Testis (tissue), 2 donors: ENCODE measurements at regions not wholly inside any gene's neighbourhood (a gene's known extent, or its start where the extent isn't known, plus 50 kb on each side); places are given as distances from the start of the nearest gene placed in this dataset.

Source experiments
- CTCF ChIP-seq, 3 experiments: fragments of 450-650 bp in 2 of 3; fragments of 200-600 bp in 1 of 3; sonication (generic) in 1 of 3; IDR thresholded peaks; one replicate each; pipeline ENCODE4 v1.5.1; 2016 to 2019; ENCODE audit warnings: antibody characterized with exemption in 3 of 3, mild to moderate bottlenecking in 2 of 3, moderate library complexity in 1 of 3
- POLR2A ChIP-seq: fragments of 450-650 bp; IDR thresholded peaks from one replicate; pipeline ENCODE4 v1.6.1; 2017; ENCODE audit warnings: antibody characterized with exemption, mild to moderate bottlenecking, moderate library complexity

- TF ChIP-seq POLR2A = no peak
- no peak for TF ChIP-seq CTCF (IDR thresholded peaks at IDR 0.05)
These were observed 499.8 kb upstream of the CD180 start for GRCh38 chr5:67696446-67696845.
